Lung (tissue), 11 donors: ENCODE measurements at regions not wholly inside any gene's neighbourhood (a gene's known extent, or its start where the extent isn't known, plus 50 kb on each side); places are given as distances from the start of the nearest gene placed in this dataset.

ENCODE experiments used
- ATAC-seq: fragments of 200-7000 bp; cut with Tn5 transposase; one replicate; pipeline ENCODE4 v1.9.1; 2020; ENCODE audit warnings: moderate number of reproducible peaks; ENCODE audit not compliant: insufficient read depth, low FRiP score
- DNase-seq, 3 donors: peaks; one replicate each; pipeline ENCODE4 v3.0.0-alpha.2; 2013 to 2017
- H3K27ac ChIP-seq, 2 donors: one replicate each; pipeline ENCODE4 v1.5.1; 2013; ENCODE audit warnings: mild to moderate bottlenecking in 2 of 2, moderate library complexity in 2 of 2, control low read depth in 1 of 2, inconsistent platforms in 1 of 2, low read depth in 1 of 2, low read length in 1 of 2
- H3K27me3 ChIP-seq, 3 donors: one replicate each; pipeline ENCODE4 v1.5.1; 2013; ENCODE audit warnings: low read length in 2 of 3; ENCODE audit not compliant: control insufficient read depth in 3 of 3, insufficient read depth in 3 of 3
- H3K36me3 ChIP-seq, 4 donors: one replicate each; pipeline ENCODE4 v1.5.1; 2013; ENCODE audit warnings: low read length in 4 of 4, mild to moderate bottlenecking in 1 of 4, moderate library complexity in 1 of 4; ENCODE audit not compliant: control insufficient read depth in 4 of 4, insufficient read depth in 4 of 4
- H3K4me1 ChIP-seq, 5 donors: one replicate each; pipeline ENCODE4 v1.5.1; 2013; ENCODE audit warnings: low read length in 5 of 5, mild to moderate bottlenecking in 2 of 5, moderate library complexity in 1 of 5; ENCODE audit not compliant: control insufficient read depth in 5 of 5, insufficient read depth in 5 of 5
- H3K4me3 ChIP-seq: one replicate; pipeline ENCODE4 v1.5.1; 2013; ENCODE audit warnings: mild to moderate bottlenecking, control low read depth, moderate library complexity
- H3K9ac ChIP-seq, 2 donors: one replicate each; pipeline ENCODE4 v1.5.1; 2013; ENCODE audit warnings: low read length in 2 of 2, control low read depth in 1 of 2; ENCODE audit not compliant: insufficient read depth in 1 of 2
- H3K9me3 ChIP-seq, 4 donors: one replicate each; pipeline ENCODE4 v1.5.1; 2013; ENCODE audit warnings: low read length in 3 of 4, mild to moderate bottlenecking in 1 of 4, moderate library complexity in 1 of 4; ENCODE audit not compliant: control insufficient read depth in 4 of 4, insufficient read depth in 3 of 4
- WGBS, 2 donors: extraction: QIAGEN DNeasy Blood & Tissue Kit; methylation state at CpG; one replicate each; pipeline ENCODE4 v1.1.7; 2013; 5-methylcytosine and 5-hydroxymethylcytosine counted together
- TF ChIP-seq, protein P1 (sequence below): IDR thresholded peaks from 2 replicates; pipeline ENCODE4 v1.5.1; 2012; ENCODE audit warnings: mild to moderate bottlenecking; ENCODE audit errors: control extremely low read depth, extremely low read depth
- donor health status: control.
- donor health status: control.
- donor health status: Bipolar disorder and iron deficiency.
- donor health status: healthy.
- donor health status: DM: yes; HTN: yes; CAD: no.

GRCh38 chr2:6764968-6765723 lies 100.6 kb downstream of the CMPK2 start:
- Histone ChIP-seq H3K4me3 (no peak overlapping the region), H3K36me3 (no peaks in the 10 kb centered on the region), H3K9ac (no peak overlapping the region), H3K9me3 (no peaks in the 10 kb centered on the region), H3K4me1 (peaks cover 0 to 8% (median 0%) of the 10 kb centered on the region in 5 donors), H3K27me3 (no peaks in the 10 kb centered on the region), H3K27ac (no peak overlapping the region)
- WGBS, 2 donors: 81 to 91% methylated on average over 9 of the region's 9 CpGs
- no peak for ATAC-seq
- TF ChIP-seq, protein P1, sequence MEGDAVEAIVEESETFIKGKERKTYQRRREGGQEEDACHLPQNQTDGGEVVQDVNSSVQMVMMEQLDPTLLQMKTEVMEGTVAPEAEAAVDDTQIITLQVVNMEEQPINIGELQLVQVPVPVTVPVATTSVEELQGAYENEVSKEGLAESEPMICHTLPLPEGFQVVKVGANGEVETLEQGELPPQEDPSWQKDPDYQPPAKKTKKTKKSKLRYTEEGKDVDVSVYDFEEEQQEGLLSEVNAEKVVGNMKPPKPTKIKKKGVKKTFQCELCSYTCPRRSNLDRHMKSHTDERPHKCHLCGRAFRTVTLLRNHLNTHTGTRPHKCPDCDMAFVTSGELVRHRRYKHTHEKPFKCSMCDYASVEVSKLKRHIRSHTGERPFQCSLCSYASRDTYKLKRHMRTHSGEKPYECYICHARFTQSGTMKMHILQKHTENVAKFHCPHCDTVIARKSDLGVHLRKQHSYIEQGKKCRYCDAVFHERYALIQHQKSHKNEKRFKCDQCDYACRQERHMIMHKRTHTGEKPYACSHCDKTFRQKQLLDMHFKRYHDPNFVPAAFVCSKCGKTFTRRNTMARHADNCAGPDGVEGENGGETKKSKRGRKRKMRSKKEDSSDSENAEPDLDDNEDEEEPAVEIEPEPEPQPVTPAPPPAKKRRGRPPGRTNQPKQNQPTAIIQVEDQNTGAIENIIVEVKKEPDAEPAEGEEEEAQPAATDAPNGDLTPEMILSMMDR: no peak
- DNase-seq: no peak

GRCh38 chr2:6769346-6769745 lies 96.4 kb downstream of the CMPK2 start:
- H3K4me3 ChIP-seq: no peak overlapping the region
- TF ChIP-seq, protein P1: no peak
- no peak for DNase-seq
- no peak overlapping the region for H3K9ac ChIP-seq
- no peaks in the 10 kb centered on the region for H3K27me3 ChIP-seq
- peaks cover 0 to 20% (median 14%) of the 10 kb centered on the region in 5 donors for H3K4me1 ChIP-seq
- no peaks in the 10 kb centered on the region for H3K9me3 ChIP-seq
- no peak overlapping the region for H3K27ac ChIP-seq
- no peaks in the 10 kb centered on the region for H3K36me3 ChIP-seq
- no peak for ATAC-seq

DNA sequence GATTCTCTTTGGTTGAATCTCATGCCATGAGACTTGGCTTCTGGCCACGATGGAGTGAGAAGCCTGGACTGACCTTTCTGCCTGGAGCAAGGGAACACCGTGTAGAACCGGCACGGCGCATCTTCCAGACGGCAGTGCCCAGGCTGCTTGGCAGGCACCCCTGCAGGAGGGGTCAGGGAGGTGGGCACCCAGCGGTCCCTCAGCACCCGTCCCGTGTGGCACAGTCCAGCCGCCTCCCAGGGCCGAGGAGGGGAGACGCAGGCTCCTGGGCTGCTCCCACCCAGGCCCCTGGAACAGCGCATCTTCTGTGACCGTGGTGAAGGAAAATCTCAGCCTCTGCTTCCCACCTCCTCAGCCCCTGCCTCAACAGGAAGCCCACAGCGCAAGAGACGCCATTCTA lies 95.7 kb downstream of the CMPK2 start:
- H3K9ac ChIP-seq: no peak overlapping the region
- ATAC-seq: no peak
- no peak overlapping the region for H3K4me3 ChIP-seq
- WGBS, 2 donors: 81 to 88% methylated on average over 16 of the region's 16 CpGs
- no peaks in the 10 kb centered on the region for H3K27me3 ChIP-seq
- H3K27ac ChIP-seq: no peak overlapping the region
- TF ChIP-seq, protein P1: no peak
- no peak for DNase-seq
- H3K9me3 ChIP-seq: no peaks in the 10 kb centered on the region
- no peaks in the 10 kb centered on the region for H3K36me3 ChIP-seq
- peaks cover 0 to 20% (median 14%) of the 10 kb centered on the region in 5 donors for H3K4me1 ChIP-seq
